HS-27A (cell line): ENCODE measurements at regions not wholly inside any gene's neighbourhood (a gene's known extent, or its start where the extent isn't known, plus 50 kb on each side); places are given as distances from the start of the nearest gene placed in this dataset.
"Not testable (repeated sequence)": the region's sequence is repeated elsewhere in the genome, so short reads cannot be mapped to it uniquely, and the experiment has no call there.

Experiments
- DNase-seq: peaks from one replicate; pipeline ENCODE4 v3.0.0-alpha.2; 2012; ENCODE audit warnings: low read depth, missing footprints

GRCh38 chr2:21332993-21333625 is 209.3 kb downstream of the TDRD15 start:
- DNase-seq = no peak

GRCh38 chr2:21333684-21334083 is 209.9 kb downstream of the TDRD15 start:
- no peak for DNase-seq

- no peak for DNase-seq
Observed at GRCh38 chr2:21346984-21347383, 223.2 kb downstream of the TDRD15 start.

- DNase-seq = no peak
Observed at GRCh38 chr2:21353879-21354679, 230.3 kb downstream of the TDRD15 start.

- no peak for DNase-seq
Observed at GRCh38 chr2:21356086-21356856, 232.5 kb downstream of the TDRD15 start.

GRCh38 chr2:21356857-21357255 is 233.1 kb downstream of the TDRD15 start:
- no peak for DNase-seq

- DNase-seq = no peak
Observed at GRCh38 chr2:21358976-21359375, 235.2 kb downstream of the TDRD15 start.

- DNase-seq = no peak
Observed at GRCh38 chr2:21361384-21361783, 237.6 kb downstream of the TDRD15 start.

- DNase-seq = no peak
Observed at GRCh38 chr2:21361957-21362486, 238.3 kb downstream of the TDRD15 start.

- no peak for DNase-seq
Observed at GRCh38 chr2:21363364-21363763, 239.6 kb downstream of the TDRD15 start.

GRCh38 chr2:21367421-21367820 is 243.7 kb downstream of the TDRD15 start:
- DNase-seq = no peak

- no peak for DNase-seq
Observed at GRCh38 chr2:21369787-21370186, 246.0 kb downstream of the TDRD15 start.

GRCh38 chr2:21371499-21372003 is 247.8 kb downstream of the TDRD15 start:
- DNase-seq = no peak

GRCh38 chr2:21372654-21373053 is 248.9 kb downstream of the TDRD15 start:
- no peak for DNase-seq

GRCh38 chr2:21376864-21377263 is 253.1 kb downstream of the TDRD15 start:
- DNase-seq = no peak

GRCh38 chr2:21379140-21379539 is 255.4 kb downstream of the TDRD15 start:
- no peak for DNase-seq

- not testable (repeated sequence) for DNase-seq
Observed at GRCh38 chr2:21379668-21380067, 255.9 kb downstream of the TDRD15 start.

- DNase-seq = no peak
Observed at GRCh38 chr2:21381421-21381820, 257.7 kb downstream of the TDRD15 start.

GRCh38 chr2:21382701-21383520 is 259.1 kb downstream of the TDRD15 start:
- DNase-seq = no peak

GRCh38 chr2:21386666-21387065 is 262.9 kb downstream of the TDRD15 start:
- DNase-seq = no peak

GRCh38 chr2:21392649-21393048 is 268.9 kb downstream of the TDRD15 start:
- DNase-seq = no peak

GRCh38 chr2:21393173-21393572 is 269.4 kb downstream of the TDRD15 start:
- DNase-seq = no peak
